Tibial artery (tissue), 4 donors: ENCODE measurements at regions not wholly inside any gene's neighbourhood (a gene's known extent, or its start where the extent isn't known, plus 50 kb on each side); places are given as distances from the start of the nearest gene placed in this dataset.
A peak's percentile ranks its signal among the peaks of the same experiment; 100 is the strongest.

ENCODE experiments used
- DNase-seq, 2 donors: peaks; one replicate each; pipeline ENCODE4 v3.0.0-alpha.2; 2019
- H3K27ac ChIP-seq, 2 donors: fragments of 200-600 bp; sonication (generic) in 1 of 2; 1 replicate in 1 of 2; 2 replicates in 1 of 2; pipeline ENCODE4 v1.5.1; 2018 to 2019; ENCODE audit warnings: mild to moderate bottlenecking in 1 of 2
- H3K27me3 ChIP-seq, 2 donors: fragments of 200-600 bp; sonication (generic) in 1 of 2; one replicate each; pipeline versions ENCODE4 v1.5.1 to v1.6.0; 2016 to 2019
- H3K36me3 ChIP-seq, 3 donors: fragments of 200-600 bp; sonication (generic) in 2 of 3; one replicate each; pipeline ENCODE4 v1.5.1; 2016 to 2019; ENCODE audit warnings: mild to moderate bottlenecking in 2 of 3
- H3K4me1 ChIP-seq, 4 donors: fragments of 200-600 bp; sonication (generic) in 2 of 4; 1 replicate in 3 of 4; 2 replicates in 1 of 4; pipeline ENCODE4 v1.5.1; 2016 to 2019
- H3K4me3 ChIP-seq, 2 donors: fragments of 200-600 bp; sonication (generic) in 1 of 2; 1 replicate in 1 of 2; 2 replicates in 1 of 2; pipeline ENCODE4 v1.5.1; 2018 to 2019; ENCODE audit warnings: mild to moderate bottlenecking in 2 of 2
- H3K9me3 ChIP-seq, 3 donors: fragments of 200-600 bp; sonication (generic) in 1 of 3; one replicate each; pipeline ENCODE4 v1.5.1; 2016 to 2019
- intact Hi-C: fragments of 100-400 bp; cut with DNase I; formaldehyde crosslinking; loops from one replicate; pipeline ENCODE4 v1.15.0; 2023; ENCODE audit warnings: low total_unique reads
- TF ChIP-seq, protein P1 (sequence below), 2 experiments: fragments of 200-600 bp in 1 of 2; fragments of 450-650 bp in 1 of 2; IDR thresholded peaks; one replicate each; pipeline ENCODE4 v1.5.1; 2017 to 2019; ENCODE audit warnings: antibody characterized with exemption in 2 of 2, mild to moderate bottlenecking in 1 of 2, moderate library complexity in 1 of 2

DNA sequence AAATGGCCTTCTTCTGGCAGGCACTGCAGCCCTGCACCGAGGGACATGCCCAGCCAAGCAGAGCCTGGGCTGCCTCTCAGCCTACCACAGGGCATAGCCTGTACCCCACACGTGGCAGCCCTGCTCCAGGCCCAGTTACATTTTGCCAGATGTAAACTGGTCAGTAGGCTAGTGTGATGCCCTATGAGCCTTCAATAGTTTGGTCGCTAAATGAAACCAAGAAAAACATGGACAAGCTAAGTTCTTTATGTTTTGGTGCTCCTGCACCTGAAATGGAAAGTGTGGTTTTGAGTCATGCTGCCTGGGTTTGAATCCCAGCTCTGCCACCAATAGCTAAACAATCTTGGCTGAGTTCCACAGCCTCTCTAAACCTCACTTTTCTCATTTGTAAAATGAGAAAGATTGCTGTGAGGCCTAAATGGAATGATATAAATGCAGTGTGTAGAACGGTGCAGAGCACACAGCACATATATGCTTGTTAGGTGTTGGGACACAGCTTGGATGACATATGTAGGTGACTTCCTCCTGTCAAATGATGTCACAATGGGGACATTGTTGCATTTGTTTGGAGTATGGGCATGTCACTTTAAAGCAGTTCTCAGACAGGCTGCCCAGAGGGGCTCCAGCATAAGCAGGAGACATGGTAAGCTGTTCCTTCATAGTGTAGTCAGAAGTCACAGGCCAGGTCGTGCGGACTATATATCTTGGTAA, 57.4 kb downstream of the ZBTB38 start:
- H3K27me3 ChIP-seq, result no peaks in the 10 kb centered on the region
- no peak for DNase-seq
- peaks cover 10 to 88% (median 56%) of the 10 kb centered on the region in 4 donors for H3K4me1 ChIP-seq
- H3K9me3 ChIP-seq, result no peaks in the 10 kb centered on the region
- peak overlapping the region; percentile 84 to 85 for H3K27ac ChIP-seq
- peaks cover 0 to 15% (median 10%) of the 10 kb centered on the region in 3 donors for H3K36me3 ChIP-seq
- H3K4me3 ChIP-seq, result no peak overlapping the region
- intact Hi-C loops, result no loop called here
- TF ChIP-seq, protein P1, sequence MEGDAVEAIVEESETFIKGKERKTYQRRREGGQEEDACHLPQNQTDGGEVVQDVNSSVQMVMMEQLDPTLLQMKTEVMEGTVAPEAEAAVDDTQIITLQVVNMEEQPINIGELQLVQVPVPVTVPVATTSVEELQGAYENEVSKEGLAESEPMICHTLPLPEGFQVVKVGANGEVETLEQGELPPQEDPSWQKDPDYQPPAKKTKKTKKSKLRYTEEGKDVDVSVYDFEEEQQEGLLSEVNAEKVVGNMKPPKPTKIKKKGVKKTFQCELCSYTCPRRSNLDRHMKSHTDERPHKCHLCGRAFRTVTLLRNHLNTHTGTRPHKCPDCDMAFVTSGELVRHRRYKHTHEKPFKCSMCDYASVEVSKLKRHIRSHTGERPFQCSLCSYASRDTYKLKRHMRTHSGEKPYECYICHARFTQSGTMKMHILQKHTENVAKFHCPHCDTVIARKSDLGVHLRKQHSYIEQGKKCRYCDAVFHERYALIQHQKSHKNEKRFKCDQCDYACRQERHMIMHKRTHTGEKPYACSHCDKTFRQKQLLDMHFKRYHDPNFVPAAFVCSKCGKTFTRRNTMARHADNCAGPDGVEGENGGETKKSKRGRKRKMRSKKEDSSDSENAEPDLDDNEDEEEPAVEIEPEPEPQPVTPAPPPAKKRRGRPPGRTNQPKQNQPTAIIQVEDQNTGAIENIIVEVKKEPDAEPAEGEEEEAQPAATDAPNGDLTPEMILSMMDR (IDR thresholded peaks at IDR 0.05), result no peak

- TF ChIP-seq, protein P1 (IDR thresholded peaks at IDR 0.05), result no peak
- peak; percentile 89 to 92 for DNase-seq
- Histone ChIP-seq H3K36me3 (peaks cover 0 to 17% (median 11%) of the 10 kb centered on the region in 3 donors), H3K27me3 (no peaks in the 10 kb centered on the region), H3K4me3 (no peak overlapping the region), H3K27ac (peak overlapping the region; percentile 84 to 85), H3K9me3 (no peaks in the 10 kb centered on the region), H3K4me1 (peaks cover 10 to 88% (median 62%) of the 10 kb centered on the region in 4 donors)
- intact Hi-C loops, result no loop called here
Measured at GRCh38 chr3:141426404-141427034, 58.2 kb downstream of the ZBTB38 start.

DNA sequence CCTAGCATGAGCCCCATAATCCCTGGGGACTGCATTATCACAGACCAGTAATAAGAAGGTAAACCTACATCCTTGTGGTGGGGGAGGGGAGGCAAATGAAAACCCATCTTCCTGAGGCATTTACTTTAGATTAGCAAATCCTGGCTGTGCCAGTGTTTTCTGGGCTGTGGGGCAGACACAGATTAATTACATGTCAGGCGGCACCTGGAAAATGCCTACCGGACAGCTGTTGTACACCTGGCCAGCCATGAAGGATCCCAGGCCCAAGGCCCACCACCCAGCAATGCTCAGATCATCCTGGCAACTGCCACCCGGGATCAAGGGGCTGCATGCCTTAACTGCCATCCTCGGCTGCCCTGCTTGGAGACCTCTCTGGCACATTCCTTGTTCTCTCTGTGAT, 59.1 kb upstream of the RASA2 start:
- H3K27ac ChIP-seq, result peak overlapping the region; percentile 84 to 85
- DNase-seq, result no peak
- H3K4me3 ChIP-seq, result no peak overlapping the region
- H3K4me1 ChIP-seq, result peaks cover 10 to 89% (median 69%) of the 10 kb centered on the region in 4 donors
- no peaks in the 10 kb centered on the region for H3K9me3 ChIP-seq
- intact Hi-C loops, result no loop called here
- H3K27me3 ChIP-seq, result no peaks in the 10 kb centered on the region
- H3K36me3 ChIP-seq, result peaks cover 0 to 12% (median 11%) of the 10 kb centered on the region in 3 donors
- TF ChIP-seq, protein P1 (IDR thresholded peaks at IDR 0.05), result no peak

GRCh38 chr3:141429371-141430035, 57.3 kb upstream of the RASA2 start:
- Histone ChIP-seq H3K4me3 (no peak overlapping the region), H3K27me3 (no peaks in the 10 kb centered on the region), H3K36me3 (peaks cover 0 to 12% (median 11%) of the 10 kb centered on the region in 3 donors), H3K9me3 (no peaks in the 10 kb centered on the region), H3K4me1 (peaks cover 10 to 100% (median 78%) of the 10 kb centered on the region in 4 donors), H3K27ac (peak overlapping the region; percentile 84 to 85)
- TF ChIP-seq, protein P1 (IDR thresholded peaks at IDR 0.05), result no peak
- intact Hi-C loops, result no loop called here
- no peak for DNase-seq

- no peaks in the 10 kb centered on the region for H3K27me3 ChIP-seq
- no peak for DNase-seq
- no peaks in the 10 kb centered on the region for H3K9me3 ChIP-seq
- H3K4me3 ChIP-seq, result no peak overlapping the region
- H3K36me3 ChIP-seq, result peaks cover 0 to 12% (median 11%) of the 10 kb centered on the region in 3 donors
- intact Hi-C loops, result no loop called here
- TF ChIP-seq, protein P1 (IDR thresholded peaks at IDR 0.05), result no peak
- peak overlapping the region; percentile 84 to 85 for H3K27ac ChIP-seq
- peaks cover 10 to 100% (median 73%) of the 10 kb centered on the region in 4 donors for H3K4me1 ChIP-seq
Measured at GRCh38 chr3:141430316-141430715, 56.5 kb upstream of the RASA2 start.
